CD14-positive monocyte (primary cell): ENCODE measurements at regions not wholly inside any gene's neighbourhood (a gene's known extent, or its start where the extent isn't known, plus 50 kb on each side); places are given as distances from the start of the nearest gene placed in this dataset.
"Not testable (repeated sequence)": the region's sequence is repeated elsewhere in the genome, so short reads cannot be mapped to it uniquely, and the experiment has no call there.

ENCODE experiments used
- DNase-seq, 3 donors: peaks; one replicate each; pipeline ENCODE4 v3.0.0-alpha.2; 2011 to 2022
- H2AFZ ChIP-seq: 2 replicates; pipeline ENCODE4 v1.6.0; 2012; ENCODE audit warnings: mild to moderate bottlenecking, low read depth, low read length, inconsistent platforms; ENCODE audit not compliant: insufficient read depth, poor library complexity, severe bottlenecking
- H3K27ac ChIP-seq, 2 donors: 1 replicate in 1 of 2; 2 replicates in 1 of 2; pipeline ENCODE4 v1.5.1; 2012 to 2013; ENCODE audit warnings: low read length in 2 of 2, control low read depth in 1 of 2, inconsistent platforms in 1 of 2, low read depth in 1 of 2, mild to moderate bottlenecking in 1 of 2
- H3K27me3 ChIP-seq, 2 donors: one replicate each; pipeline versions ENCODE4 v1.6.0 to v1.6.1; 2011 to 2013; ENCODE audit warnings: low read length in 2 of 2; ENCODE audit not compliant: control insufficient read depth in 2 of 2, insufficient read depth in 2 of 2
- H3K36me3 ChIP-seq, 2 donors: replicated peaks in 1 of 2; 1 replicate in 1 of 2; 2 replicates in 1 of 2; pipeline versions ENCODE4 v1.5.1 to v1.6.1; 2012 to 2013; ENCODE audit warnings: low read length in 2 of 2, control low read depth in 1 of 2, inconsistent platforms in 1 of 2, mild to moderate bottlenecking in 1 of 2; ENCODE audit not compliant: insufficient read depth in 2 of 2, control insufficient read depth in 1 of 2
- H3K4me1 ChIP-seq, 2 donors: 1 replicate in 1 of 2; 2 replicates in 1 of 2; pipeline versions ENCODE4 v1.5.1 to v1.6.1; 2012 to 2013; ENCODE audit warnings: low read length in 2 of 2, control low read depth in 1 of 2, inconsistent platforms in 1 of 2, mild to moderate bottlenecking in 1 of 2, moderate library complexity in 1 of 2; ENCODE audit not compliant: insufficient read depth in 2 of 2, control insufficient read depth in 1 of 2
- H3K4me2 ChIP-seq: replicated peaks from 2 replicates; pipeline ENCODE3; 2012; ENCODE audit warnings: low read length, moderate library complexity, mild to moderate bottlenecking; ENCODE audit not compliant: poor library complexity, severe bottlenecking; ENCODE audit errors: extremely low read depth
- H3K4me3 ChIP-seq, 3 experiments: fragments of 200-600 bp in 1 of 3; sonication (generic) in 1 of 3; replicated peaks in 1 of 3; 1 replicate in 2 of 3; 2 replicates in 1 of 3; pipeline ENCODE4 v1.5.1; 2011 to 2013; ENCODE audit warnings: low read length in 3 of 3, mild to moderate bottlenecking in 3 of 3, control low read depth in 2 of 3, low read depth in 2 of 3, inconsistent platforms in 1 of 3, moderate library complexity in 1 of 3
- H3K79me2 ChIP-seq: 2 replicates; pipeline ENCODE4 v1.6.0; 2012; ENCODE audit warnings: mild to moderate bottlenecking, control low read depth, inconsistent platforms, low read length, moderate library complexity; ENCODE audit not compliant: insufficient read depth
- H3K9ac ChIP-seq: 2 replicates; pipeline ENCODE4 v1.6.0; 2017; ENCODE audit warnings: low read length, mild to moderate bottlenecking; ENCODE audit not compliant: insufficient read depth, poor library complexity, severe bottlenecking
- H3K9me3 ChIP-seq, 2 donors: replicated peaks in 1 of 2; 1 replicate in 1 of 2; 2 replicates in 1 of 2; pipeline versions ENCODE4 v1.5.1 to v1.6.1; 2012 to 2013; ENCODE audit warnings: low read length in 2 of 2, control low read depth in 1 of 2; ENCODE audit not compliant: control insufficient read depth in 1 of 2, insufficient read depth in 1 of 2
- H4K20me1 ChIP-seq: 2 replicates; pipeline ENCODE4 v1.6.0; 2012; ENCODE audit warnings: mild to moderate bottlenecking, low read length, control low read depth, moderate library complexity; ENCODE audit not compliant: insufficient read depth
- H3K27ac Mint-ChIP-seq, 7 donors: one replicate each; pipeline ENCODE4 v1.8.0; 2020; ENCODE audit warnings: mild to moderate bottlenecking in 7 of 7, mixed read lengths in 7 of 7, moderate library complexity in 6 of 7, inconsistent platforms in 2 of 7
- H3K27me3 Mint-ChIP-seq, 3 donors: one replicate each; pipeline ENCODE4 v1.8.0; 2021 to 2022; ENCODE audit warnings: low read depth in 3 of 3, mild to moderate bottlenecking in 3 of 3, mixed read lengths in 3 of 3, moderate library complexity in 3 of 3, inconsistent platforms in 1 of 3
- H3K36me3 Mint-ChIP-seq, 2 donors: one replicate each; pipeline ENCODE4 v1.8.0; 2020; ENCODE audit warnings: mixed read lengths in 2 of 2, inconsistent platforms in 1 of 2, mild to moderate bottlenecking in 1 of 2
- H3K4me1 Mint-ChIP-seq: one replicate; pipeline ENCODE4 v1.8.0; 2020; ENCODE audit warnings: mild to moderate bottlenecking, mixed read lengths
- H3K4me3 Mint-ChIP-seq, 2 donors: one replicate each; pipeline ENCODE4 v1.8.0; 2020; ENCODE audit warnings: mild to moderate bottlenecking in 2 of 2, mixed read lengths in 2 of 2, moderate library complexity in 1 of 2
- H3K9me3 Mint-ChIP-seq, 7 donors: one replicate each; pipeline ENCODE4 v1.8.0; 2020 to 2022; ENCODE audit warnings: mixed read lengths in 7 of 7, mild to moderate bottlenecking in 6 of 7, moderate library complexity in 6 of 7, inconsistent platforms in 2 of 7
- CTCF ChIP-seq: fragments of 200-600 bp; IDR thresholded peaks from one replicate; pipeline ENCODE4 v1.8.0; 2022; ENCODE audit warnings: antibody characterized with exemption, mild to moderate bottlenecking
- WGBS: methylation state at CpG from one replicate; pipeline ENCODE4 v1.1.5; 2013; ENCODE audit warnings: missing lambda C conversion rate; ENCODE audit not compliant: insufficient coverage; 5-methylcytosine and 5-hydroxymethylcytosine counted together
- intact Hi-C, 2 donors: fragments of 100-400 bp; cut with micrococcal nuclease; formaldehyde crosslinking; loops; one replicate each; pipeline versions ENCODE4 v1.15.0 to v1.15.1; 2023

- no peak overlapping the region for H2AFZ ChIP-seq
- no peaks in the 10 kb centered on the region for H3K9me3 ChIP-seq
- Mint-ChIP-seq H3K27me3 (no peaks in the 10 kb centered on the region), H3K27ac (no peak overlapping the region), H3K4me3 (no peak overlapping the region), H3K9me3 (no peaks in the 10 kb centered on the region), H3K36me3 (no peaks in the 10 kb centered on the region), H3K4me1 (no peaks in the 10 kb centered on the region)
- intact Hi-C loops: no loop called here
- no peaks in the 10 kb centered on the region for H3K4me1 ChIP-seq
- H3K4me3 ChIP-seq: no peak overlapping the region
- no peak for TF ChIP-seq CTCF
- no peaks in the 10 kb centered on the region for H3K27me3 ChIP-seq
- no peak overlapping the region for H3K27ac ChIP-seq
- no peak overlapping the region for H3K4me2 ChIP-seq
- H3K9ac ChIP-seq: no peak overlapping the region
- H3K79me2 ChIP-seq: no peaks in the 10 kb centered on the region
- no peak for DNase-seq
- no peaks in the 10 kb centered on the region for H3K36me3 ChIP-seq
- no peaks in the 10 kb centered on the region for H4K20me1 ChIP-seq
These were observed 2022.1 kb upstream of the ACO1 start for GRCh38 chr9:30362373-30362772.

GRCh38 chr9:30366140-30366539 is 2018.3 kb upstream of the ACO1 start:
- H3K4me2 ChIP-seq, H3K27ac ChIP-seq, H3K27ac Mint-ChIP-seq, H3K79me2 ChIP-seq, H3K36me3 ChIP-seq, H3K27me3 Mint-ChIP-seq, H3K9me3 ChIP-seq, H2AFZ ChIP-seq, H3K9ac ChIP-seq, H3K4me1 ChIP-seq, H3K27me3 ChIP-seq, H3K36me3 Mint-ChIP-seq, H3K4me1 Mint-ChIP-seq, H3K4me3 Mint-ChIP-seq, intact Hi-C loops, DNase-seq, H3K4me3 ChIP-seq, H3K9me3 Mint-ChIP-seq, H4K20me1 ChIP-seq: not testable (repeated sequence)
- no CpG with 5 or more reads among the region's 4 CpGs for WGBS
